GM20000 (cell line): ENCODE measurements at regions not wholly inside any gene's neighbourhood (a gene's known extent, or its start where the extent isn't known, plus 50 kb on each side); places are given as distances from the start of the nearest gene placed in this dataset.

Experiments used
- DNase-seq: peaks from one replicate; pipeline ENCODE4 v3.0.0; 2012; ENCODE audit warnings: low spot score
- TF ChIP-seq, protein P1 (sequence below): IDR thresholded peaks from 2 replicates; pipeline ENCODE4 v1.5.1; 2012; ENCODE audit warnings: mild to moderate bottlenecking, control low read depth; ENCODE audit errors: extremely low read depth, missing control alignments

- TF ChIP-seq, protein P1, sequence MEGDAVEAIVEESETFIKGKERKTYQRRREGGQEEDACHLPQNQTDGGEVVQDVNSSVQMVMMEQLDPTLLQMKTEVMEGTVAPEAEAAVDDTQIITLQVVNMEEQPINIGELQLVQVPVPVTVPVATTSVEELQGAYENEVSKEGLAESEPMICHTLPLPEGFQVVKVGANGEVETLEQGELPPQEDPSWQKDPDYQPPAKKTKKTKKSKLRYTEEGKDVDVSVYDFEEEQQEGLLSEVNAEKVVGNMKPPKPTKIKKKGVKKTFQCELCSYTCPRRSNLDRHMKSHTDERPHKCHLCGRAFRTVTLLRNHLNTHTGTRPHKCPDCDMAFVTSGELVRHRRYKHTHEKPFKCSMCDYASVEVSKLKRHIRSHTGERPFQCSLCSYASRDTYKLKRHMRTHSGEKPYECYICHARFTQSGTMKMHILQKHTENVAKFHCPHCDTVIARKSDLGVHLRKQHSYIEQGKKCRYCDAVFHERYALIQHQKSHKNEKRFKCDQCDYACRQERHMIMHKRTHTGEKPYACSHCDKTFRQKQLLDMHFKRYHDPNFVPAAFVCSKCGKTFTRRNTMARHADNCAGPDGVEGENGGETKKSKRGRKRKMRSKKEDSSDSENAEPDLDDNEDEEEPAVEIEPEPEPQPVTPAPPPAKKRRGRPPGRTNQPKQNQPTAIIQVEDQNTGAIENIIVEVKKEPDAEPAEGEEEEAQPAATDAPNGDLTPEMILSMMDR = no peak
- no peak for DNase-seq
Measured at GRCh38 chr3:189119950-189120349, 51.8 kb upstream of the TPRG1 start.

GRCh38 chr3:189121092-189121491, 50.7 kb upstream of the TPRG1 start:
- TF ChIP-seq, protein P1 = no peak
- DNase-seq = no peak
